Stimulated activated CD8-positive, alpha-beta memory T cell treated with anti-CD3 and anti-CD28 coated beads, Interleukin-12 subunit alpha, Interleukin-12 subunit beta, amount 100 ng/mL, for 24 hours (primary cell): ENCODE measurements at regions not wholly inside any gene's neighbourhood (a gene's known extent, or its start where the extent isn't known, plus 50 kb on each side); places are given as distances from the start of the nearest gene placed in this dataset.

Source experiments
- DNase-seq: peaks from one replicate; pipeline ENCODE4 v3.0.0-alpha.2; 2020; ENCODE audit errors: extremely low read depth

DNA sequence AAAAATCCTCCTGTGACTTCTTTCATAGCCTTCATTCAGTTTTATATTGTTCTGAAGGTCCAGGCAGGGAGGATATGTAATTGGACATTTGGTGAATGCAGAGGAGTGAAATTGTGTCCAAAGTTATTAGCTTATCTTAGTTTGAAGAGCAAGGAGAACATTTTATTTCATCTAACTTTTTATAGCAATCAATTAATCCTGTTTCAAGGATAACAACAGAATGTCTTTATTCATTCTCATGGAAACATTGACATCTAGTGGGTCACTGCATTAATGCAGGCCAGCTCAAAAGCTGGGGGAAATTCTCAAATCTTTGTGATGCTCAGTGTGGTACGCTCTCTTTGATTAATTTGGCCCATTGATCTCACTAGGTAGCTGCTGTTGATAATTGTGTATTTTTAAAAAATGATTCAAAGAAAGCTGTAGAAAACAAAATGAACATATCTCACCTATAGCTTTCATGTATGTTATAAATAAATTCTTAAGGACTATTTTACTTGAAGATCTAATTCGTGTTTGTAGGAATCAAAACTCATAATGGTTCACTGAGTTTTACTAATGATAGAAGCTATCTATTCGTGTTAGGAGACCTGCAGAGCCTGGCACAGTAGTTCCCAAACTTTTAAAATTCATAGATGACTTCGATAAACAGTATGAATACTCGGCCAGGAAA is 150.8 kb upstream of the KCNMB2 start:
- no peak for DNase-seq

GRCh38 chr3:178386401-178386800 is 149.8 kb upstream of the KCNMB2 start:
- no peak for DNase-seq

DNA sequence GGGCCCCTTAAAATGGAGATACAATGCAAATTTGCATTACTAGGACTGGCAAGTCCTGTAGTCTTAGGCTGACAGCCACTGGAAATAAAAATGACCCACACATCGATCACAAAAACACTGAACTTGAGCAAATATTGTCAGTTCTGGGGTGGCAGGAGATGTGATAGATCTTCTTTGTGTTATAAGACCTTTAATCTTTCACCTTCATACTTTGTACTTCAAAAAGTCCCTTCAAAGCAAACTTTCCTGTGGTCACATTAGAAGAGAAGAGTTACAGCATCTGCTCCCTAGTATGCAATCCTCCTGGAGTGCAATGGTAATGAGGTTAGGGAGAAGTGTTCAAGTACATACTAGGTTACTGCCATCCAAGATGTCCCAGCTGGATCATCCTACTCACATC is 149.4 kb upstream of the KCNMB2 start:
- DNase-seq: no peak

- DNase-seq: no peak
Measured at GRCh38 chr3:178388473-178388872, 147.8 kb upstream of the KCNMB2 start.

DNA sequence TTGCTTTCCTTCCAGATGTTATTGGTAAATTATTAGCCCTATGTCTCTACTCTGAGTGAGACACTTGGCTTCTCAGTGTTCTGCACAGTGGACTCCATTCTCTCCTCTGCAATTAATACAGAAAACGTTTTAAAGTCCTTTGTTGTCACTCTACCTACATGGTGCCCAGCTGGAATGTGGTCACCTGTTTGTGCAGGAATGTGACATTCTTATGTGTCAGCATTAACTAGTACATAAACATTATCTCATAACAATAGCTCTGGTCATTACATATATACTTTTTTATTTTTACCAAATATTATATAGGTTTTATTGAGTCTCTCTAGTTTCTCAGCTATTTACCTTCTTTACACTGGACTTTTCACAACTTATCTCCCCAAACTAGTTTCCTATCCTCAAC is 147.0 kb upstream of the KCNMB2 start:
- DNase-seq: no peak

DNA sequence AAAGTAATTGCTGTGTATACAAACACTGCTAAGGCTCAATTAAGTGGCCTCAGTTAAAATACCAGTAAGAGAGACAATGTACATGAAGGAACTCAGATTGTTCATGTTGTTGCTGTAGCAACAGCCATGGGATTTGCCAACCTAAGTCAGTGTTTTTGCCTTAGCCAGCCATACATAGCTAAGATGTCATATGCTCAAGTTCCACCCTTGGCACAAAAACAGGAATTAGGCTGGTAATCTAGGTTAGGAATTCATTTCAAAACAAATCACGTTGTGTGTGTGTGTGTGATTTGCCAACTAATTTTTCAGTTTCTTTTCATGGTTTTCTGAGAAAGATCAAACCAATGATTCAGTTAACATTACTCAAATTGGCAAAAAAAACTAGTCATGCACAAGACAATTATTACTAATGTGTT is 143.7 kb upstream of the KCNMB2 start:
- DNase-seq: no peak

GRCh38 chr3:178393146-178393545 is 143.1 kb upstream of the KCNMB2 start:
- no peak for DNase-seq

- no peak for DNase-seq
Measured at GRCh38 chr3:178393824-178394223, 142.4 kb upstream of the KCNMB2 start.

DNA sequence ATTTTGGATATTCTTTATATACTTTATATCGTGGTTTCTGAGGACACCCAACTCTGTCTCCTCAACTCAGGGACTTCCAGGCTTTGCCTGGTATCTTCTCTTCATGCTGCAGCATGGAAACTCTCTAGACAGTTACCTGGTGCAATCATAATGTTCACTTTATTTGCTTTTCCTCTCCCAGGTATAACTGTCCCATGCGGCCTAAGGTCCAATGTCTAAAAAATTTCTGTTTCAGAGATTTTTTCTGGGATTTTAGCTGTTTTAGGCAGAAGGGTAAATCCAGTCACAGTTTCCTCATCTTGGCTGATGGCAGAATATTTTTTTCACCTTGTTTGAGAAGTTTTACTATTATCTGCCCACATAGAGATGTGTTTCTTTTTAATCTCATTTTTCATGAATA is 139.9 kb upstream of the KCNMB2 start:
- DNase-seq: no peak

GRCh38 chr3:178397202-178397601 is 139.0 kb upstream of the KCNMB2 start:
- no peak for DNase-seq

DNA sequence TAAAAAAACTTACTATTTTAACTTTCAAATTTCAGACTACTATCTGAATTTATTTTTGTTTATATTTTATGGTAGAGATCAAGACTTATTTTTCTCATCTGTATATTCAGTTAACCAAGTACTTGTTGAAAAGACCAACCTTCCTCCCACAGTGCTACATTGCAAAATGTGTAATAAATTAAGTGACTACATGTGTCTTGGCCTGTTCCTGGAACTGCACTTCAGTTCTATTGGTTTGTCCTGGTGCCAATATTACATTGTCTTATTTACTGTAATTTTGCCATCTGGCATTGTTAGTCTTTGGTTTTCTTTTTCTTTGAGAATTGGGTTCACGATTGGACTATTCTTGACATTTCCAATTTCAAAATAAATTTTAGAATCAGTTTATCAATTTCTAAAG is 138.4 kb upstream of the KCNMB2 start:
- no peak for DNase-seq

- no peak for DNase-seq
Measured at GRCh38 chr3:178404961-178405360, 131.3 kb upstream of the KCNMB2 start.

- no peak for DNase-seq
Measured at GRCh38 chr3:178405531-178405930, 130.7 kb upstream of the KCNMB2 start.

DNA sequence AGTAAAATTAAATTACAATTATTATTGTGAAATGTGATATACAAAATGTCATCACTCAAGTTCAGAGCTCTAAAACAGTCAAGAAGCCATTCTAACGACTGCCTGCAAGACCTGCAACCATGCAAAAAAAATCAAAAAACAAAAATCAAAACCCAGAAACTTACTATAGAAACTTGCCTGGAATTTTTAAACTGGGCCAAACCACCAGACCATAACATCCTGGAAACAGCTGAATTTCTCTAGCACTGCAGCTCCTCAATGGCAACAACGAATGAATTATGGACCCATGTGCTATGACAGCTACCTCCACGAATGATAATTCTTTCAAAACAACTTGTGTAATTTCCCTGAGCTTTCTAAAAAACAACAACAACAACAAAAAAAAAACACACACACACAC is 130.0 kb upstream of the KCNMB2 start:
- DNase-seq: no peak

GRCh38 chr3:178415384-178415783 is 120.9 kb upstream of the KCNMB2 start:
- DNase-seq: no peak

DNA sequence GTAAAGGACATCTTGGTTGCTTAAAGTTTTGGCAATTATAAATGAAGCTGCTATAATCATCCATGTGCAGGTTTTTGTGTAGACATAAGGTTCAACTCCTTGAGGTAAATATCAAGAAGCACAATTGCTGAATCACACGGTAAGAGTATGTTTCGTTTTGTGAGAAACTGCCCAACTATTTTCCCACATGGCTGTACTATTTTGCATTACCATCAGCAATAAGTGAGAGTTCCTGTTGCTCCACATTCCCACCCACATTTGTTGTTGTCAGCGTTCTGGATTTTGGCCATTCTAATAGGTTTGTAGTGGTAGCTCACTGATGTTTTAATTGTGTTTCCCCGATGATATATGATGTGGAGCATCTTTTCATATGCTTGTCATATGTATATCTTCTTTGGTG is 118.5 kb upstream of the KCNMB2 start:
- DNase-seq: no peak

- DNase-seq: no peak
Measured at GRCh38 chr3:178419071-178419470, 117.2 kb upstream of the KCNMB2 start.

- DNase-seq: no peak
Measured at GRCh38 chr3:178420033-178420432, 116.2 kb upstream of the KCNMB2 start.

- DNase-seq: no peak
Measured at GRCh38 chr3:178421069-178421468, 115.2 kb upstream of the KCNMB2 start.

DNA sequence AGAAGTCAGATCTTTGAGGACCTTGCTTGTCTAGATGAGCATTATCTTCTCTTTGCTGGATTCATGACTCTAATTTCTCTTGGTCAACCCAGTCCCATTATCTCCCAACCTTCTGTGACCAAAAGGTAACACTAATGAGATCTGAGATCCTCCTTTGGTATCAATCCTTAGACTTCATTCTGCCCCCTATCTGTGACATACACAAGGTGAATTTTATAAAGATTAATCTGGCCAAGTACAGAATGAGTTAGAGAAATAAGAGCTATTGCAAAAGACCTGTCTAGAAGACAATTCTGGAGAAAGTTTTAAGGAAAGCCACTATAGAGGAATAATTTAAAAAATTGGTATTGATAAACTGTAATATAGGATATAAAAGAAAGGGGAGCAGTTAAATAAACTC is 113.8 kb upstream of the KCNMB2 start:
- no peak for DNase-seq

DNA sequence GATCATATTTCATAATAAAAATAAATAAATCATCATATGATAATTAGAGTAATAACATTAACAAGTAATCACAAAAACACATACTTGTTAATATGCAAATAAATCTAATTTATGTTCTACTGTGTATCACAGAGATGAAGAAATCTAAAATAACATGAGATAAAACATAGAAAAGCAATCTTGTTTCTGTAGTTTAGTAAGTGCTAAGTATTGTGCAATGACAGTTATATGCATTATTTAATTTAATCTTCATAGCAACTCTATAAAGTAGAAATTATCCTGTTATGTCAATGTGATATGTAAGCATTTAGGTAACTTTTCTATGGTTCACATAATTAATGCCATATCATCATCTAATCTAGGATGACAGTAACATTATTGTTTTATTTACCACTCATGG is 108.2 kb upstream of the KCNMB2 start:
- DNase-seq: no peak

DNA sequence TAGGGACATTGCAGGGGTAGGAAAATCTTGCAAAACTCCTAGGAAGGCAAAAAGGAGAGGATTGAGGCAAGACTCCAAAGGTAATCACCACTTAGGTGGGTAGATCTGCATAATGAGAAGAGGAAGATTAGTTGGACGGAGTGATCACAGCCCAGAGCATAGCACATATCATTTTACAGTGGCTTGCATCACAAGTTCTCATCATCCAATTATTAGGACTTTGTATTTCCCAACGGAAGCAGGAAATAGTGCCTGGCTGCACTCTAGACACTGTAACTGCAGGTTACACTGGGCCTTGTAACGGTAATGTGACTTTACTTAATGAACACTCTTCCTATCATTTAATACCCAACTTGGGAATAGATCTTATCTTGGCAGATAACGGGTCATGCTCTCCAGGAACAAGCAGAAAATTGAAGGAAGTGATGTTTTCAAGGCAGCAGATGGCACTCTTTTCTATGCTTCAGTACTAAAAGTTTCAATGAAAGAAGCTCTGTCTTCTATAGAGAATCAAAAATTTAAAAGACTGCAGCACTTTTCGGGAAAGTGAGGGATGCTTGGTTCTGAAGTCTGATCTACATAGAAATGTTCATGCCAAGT is 101.9 kb upstream of the KCNMB2 start:
- no peak for DNase-seq

DNA sequence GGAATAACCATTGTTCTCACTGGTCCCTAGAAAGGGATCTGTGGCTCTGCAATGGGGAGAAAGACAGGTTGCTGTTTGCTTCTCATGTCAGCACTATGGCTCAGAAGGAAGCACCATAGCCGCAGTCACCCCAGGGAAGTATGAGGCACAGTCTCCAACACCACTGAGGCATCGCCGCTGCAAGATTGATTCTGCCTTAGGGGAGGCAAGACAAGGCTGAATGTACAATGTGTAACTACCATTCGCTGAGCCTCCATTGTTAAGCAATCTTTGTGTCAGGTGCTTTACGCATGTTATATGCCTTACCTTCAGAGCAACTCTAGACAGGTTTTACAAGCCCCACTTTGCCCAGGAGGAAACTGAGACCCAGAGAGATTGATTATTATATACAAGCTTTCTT is 100.7 kb upstream of the KCNMB2 start:
- DNase-seq: no peak

DNA sequence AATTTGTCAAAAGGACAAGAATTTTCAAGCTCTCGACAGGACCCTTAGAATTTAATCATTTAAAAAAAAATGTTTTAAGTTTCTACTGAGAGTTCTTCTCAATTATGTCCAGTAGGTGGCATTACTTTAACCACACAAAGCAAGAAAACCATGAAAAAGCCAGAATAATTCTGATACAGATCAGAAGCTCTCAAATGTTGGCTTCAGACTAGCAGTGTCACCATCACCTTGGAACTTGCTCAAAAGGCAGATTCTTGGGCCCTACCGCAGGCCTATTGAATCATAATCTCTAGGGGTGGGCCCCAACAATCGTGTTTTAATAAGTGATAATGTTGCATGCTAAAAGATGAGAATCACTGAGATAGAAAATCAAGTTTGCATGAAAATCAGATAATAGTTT is 99.5 kb upstream of the KCNMB2 start:
- DNase-seq: no peak
